WERI-Rb-1 (cell line): ENCODE measurements at regions not wholly inside any gene's neighbourhood (a gene's known extent, or its start where the extent isn't known, plus 50 kb on each side); places are given as distances from the start of the nearest gene placed in this dataset.

Source experiments
- DNase-seq: peaks from one replicate; pipeline ENCODE4 v3.0.0-alpha.2; 2020
- H3K27ac ChIP-seq: fragments of 250-450 bp; sonication (Bioruptor Pico); 2 replicates; pipeline ENCODE4 v1.5.1; 2020; ENCODE audit warnings: mild to moderate bottlenecking, moderate library complexity
- H3K27me3 ChIP-seq: fragments of 250-450 bp; sonication (Bioruptor Pico); 2 replicates; pipeline ENCODE4 v1.5.1; 2021; ENCODE audit warnings: mild to moderate bottlenecking, low read depth, moderate library complexity; ENCODE audit not compliant: insufficient read depth, severe bottlenecking
- H3K36me3 ChIP-seq: fragments of 250-450 bp; sonication (Bioruptor Pico); 2 replicates; pipeline ENCODE4 v1.5.1; 2020; ENCODE audit warnings: mild to moderate bottlenecking, moderate library complexity
- H3K4me3 ChIP-seq: 2 replicates; pipeline ENCODE4 v1.5.1; 2011; ENCODE audit warnings: low read depth, mild to moderate bottlenecking, control low read depth, low read length
- H3K9me3 ChIP-seq: fragments of 250-450 bp; sonication (Bioruptor Pico); 2 replicates; pipeline ENCODE4 v1.5.1; 2021; ENCODE audit warnings: mild to moderate bottlenecking, moderate library complexity; ENCODE audit not compliant: severe bottlenecking
- TF ChIP-seq, protein P1 (sequence below): IDR thresholded peaks from 2 replicates; pipeline ENCODE4 v1.5.1; 2011; ENCODE audit warnings: low read depth, mild to moderate bottlenecking, control low read depth, inconsistent platforms, low read length

DNA sequence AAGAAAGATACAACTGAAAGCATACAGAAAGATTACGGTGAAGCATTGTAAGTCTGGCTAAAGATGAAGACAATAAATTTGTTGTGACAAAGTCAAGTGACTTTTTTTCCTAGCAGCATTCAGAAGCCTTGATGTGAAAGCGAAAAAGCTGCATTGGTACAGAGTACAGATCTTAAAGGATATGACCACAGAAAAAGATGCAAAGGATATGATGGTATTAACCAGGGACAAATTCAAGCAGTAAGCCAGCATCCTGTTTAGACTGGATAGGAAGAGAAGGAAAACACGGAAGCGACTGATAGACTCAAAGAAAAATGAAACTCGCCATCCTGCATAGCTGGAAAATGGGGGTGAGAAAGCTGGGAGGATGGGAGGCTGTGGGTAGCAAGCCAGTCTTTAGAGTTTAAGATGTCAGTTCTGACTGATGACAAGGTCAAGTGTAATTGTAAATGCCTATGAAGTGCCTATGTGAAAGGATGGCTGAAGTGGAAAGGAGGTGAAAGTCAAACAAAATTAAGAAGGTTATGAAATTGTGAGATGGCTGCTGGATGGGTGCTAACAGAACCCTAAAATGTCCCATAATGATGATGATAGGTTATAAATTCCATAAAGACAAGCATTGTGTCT is 92.4 kb downstream of the PHLDA1 start:
- TF ChIP-seq, protein P1, sequence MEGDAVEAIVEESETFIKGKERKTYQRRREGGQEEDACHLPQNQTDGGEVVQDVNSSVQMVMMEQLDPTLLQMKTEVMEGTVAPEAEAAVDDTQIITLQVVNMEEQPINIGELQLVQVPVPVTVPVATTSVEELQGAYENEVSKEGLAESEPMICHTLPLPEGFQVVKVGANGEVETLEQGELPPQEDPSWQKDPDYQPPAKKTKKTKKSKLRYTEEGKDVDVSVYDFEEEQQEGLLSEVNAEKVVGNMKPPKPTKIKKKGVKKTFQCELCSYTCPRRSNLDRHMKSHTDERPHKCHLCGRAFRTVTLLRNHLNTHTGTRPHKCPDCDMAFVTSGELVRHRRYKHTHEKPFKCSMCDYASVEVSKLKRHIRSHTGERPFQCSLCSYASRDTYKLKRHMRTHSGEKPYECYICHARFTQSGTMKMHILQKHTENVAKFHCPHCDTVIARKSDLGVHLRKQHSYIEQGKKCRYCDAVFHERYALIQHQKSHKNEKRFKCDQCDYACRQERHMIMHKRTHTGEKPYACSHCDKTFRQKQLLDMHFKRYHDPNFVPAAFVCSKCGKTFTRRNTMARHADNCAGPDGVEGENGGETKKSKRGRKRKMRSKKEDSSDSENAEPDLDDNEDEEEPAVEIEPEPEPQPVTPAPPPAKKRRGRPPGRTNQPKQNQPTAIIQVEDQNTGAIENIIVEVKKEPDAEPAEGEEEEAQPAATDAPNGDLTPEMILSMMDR: no peak
- Histone ChIP-seq H3K27ac (no peak overlapping the region), H3K36me3 (no peaks in the 10 kb centered on the region), H3K27me3 (no peaks in the 10 kb centered on the region), H3K4me3 (no peak overlapping the region), H3K9me3 (peaks cover 4% of the 10 kb centered on the region)
- no peak for DNase-seq

DNA sequence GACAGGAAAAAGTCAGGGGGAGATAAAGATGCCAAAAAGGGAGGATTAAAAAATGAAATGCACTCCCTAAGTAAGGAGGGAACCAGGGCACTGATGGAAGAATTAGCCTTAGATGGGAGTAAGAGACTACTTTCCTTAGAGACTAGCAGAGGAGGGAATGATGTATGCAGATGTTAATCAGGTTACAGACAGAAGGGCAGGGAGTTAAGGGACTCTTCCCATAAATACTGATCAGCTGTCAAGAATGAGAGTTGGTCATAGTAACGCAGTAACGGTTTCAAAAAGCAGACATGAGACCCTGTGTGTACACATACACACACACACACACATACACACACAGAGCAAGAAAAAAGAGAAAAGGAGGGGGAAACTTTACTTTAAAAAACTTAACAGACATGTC is 93.4 kb downstream of the PHLDA1 start:
- no peak for DNase-seq
- TF ChIP-seq, protein P1: no peak
- Histone ChIP-seq H3K27ac (no peak overlapping the region), H3K27me3 (no peaks in the 10 kb centered on the region), H3K4me3 (no peak overlapping the region), H3K9me3 (peaks cover 4% of the 10 kb centered on the region), H3K36me3 (no peaks in the 10 kb centered on the region)

DNA sequence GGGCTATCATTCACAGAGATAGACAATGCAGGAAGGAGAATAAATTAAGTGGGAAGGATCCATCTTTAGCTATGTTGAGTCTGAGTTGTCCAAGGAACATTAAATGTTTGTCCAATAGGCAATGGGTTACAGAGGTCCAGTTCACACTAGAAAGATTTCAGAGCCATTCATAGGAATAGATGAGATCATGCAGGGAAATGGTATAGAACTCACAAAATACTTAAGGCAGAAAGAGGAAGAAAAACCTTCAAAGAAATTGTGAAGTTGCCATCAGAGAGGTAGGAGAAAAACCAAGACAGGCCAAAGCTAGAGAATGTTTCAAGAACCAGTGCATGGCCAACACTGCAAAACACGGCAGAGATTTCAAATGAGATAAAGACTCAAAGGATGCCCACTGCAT is 94.1 kb downstream of the PHLDA1 start:
- Histone ChIP-seq H3K9me3 (peaks cover 4% of the 10 kb centered on the region), H3K27ac (no peak overlapping the region), H3K36me3 (no peaks in the 10 kb centered on the region), H3K27me3 (no peaks in the 10 kb centered on the region), H3K4me3 (no peak overlapping the region)
- no peak for DNase-seq
- TF ChIP-seq, protein P1: no peak

DNA sequence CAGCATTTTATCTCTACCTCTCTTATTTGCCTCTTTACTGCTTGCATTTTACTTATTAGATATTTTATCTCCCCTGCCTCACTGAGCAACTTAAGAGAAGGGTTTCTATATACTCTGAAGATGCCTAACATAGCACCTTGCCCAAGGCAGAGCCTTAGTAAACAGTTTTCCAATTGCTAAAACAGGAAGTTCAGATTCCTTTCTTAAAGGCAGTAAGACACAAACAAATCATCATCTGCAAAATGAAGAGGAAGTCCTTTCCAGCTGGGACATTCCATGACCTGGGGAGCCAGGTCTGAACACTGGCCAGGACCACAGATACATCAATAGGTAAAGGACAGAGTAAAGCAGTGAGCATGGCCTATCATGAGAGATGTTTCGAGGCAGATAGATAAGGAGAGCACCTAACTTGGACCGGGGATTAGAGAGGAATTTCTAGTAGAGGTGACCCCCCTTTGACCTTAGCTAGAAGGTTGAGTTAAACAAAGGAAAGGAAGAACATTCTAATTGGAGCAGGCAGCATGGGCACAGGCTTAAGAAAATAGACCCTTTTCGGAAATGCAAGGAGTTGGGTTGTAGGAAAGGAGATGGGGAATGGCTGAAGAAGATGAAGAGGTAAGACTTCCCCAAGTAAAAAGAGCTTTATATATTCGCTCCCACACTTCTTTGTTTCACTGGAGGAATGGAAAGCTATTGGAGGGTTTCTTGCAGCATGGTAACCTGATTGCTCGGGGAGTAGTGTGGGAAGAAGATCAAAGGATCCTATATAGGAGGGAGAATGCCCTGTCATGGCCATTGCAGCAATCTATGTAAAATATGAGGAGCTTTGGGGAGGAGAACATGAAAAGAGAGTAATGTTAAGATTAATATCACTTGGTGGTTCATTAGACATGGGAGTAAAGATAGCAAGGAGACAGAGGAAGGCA is 94.8 kb downstream of the PHLDA1 start:
- Histone ChIP-seq H3K27me3 (no peaks in the 10 kb centered on the region), H3K4me3 (no peak overlapping the region), H3K27ac (peak overlapping the region; percentile 13; the same call in 1 of the 2 replicates), H3K36me3 (no peaks in the 10 kb centered on the region), H3K9me3 (peaks cover 4% of the 10 kb centered on the region)
- TF ChIP-seq, protein P1: no peak
- no peak for DNase-seq

DNA sequence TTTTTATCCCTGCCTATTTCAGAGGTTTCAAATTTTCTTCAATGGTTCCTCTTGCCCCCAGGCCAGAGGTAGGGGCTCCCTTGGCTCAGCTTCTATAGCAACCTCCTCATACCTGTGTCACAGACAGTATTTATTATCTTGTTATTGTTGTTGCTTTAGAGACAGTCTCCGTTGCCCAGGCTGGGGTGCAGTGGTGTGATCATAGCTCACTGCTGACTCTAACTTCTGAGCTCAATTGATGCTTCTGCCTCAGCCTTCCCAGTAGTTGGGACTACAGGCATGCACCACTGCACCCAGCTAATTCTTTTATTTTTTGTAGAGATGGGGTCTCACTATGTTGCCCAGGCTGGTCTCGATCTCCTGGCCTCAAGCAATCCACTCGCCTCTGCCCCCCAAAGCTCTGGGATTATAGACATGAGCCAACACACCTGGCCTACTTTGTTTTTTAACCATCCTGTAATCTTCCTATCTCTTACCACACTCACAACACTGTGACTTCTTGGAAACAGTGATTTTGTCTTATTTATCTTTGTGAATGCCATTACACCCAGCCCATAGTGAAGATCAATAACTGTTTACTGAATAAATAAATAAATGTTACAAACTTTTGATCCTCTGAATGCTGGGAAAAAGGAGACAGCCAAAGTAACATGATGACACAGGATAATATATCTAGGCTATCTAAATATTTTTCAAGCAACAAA is 95.9 kb downstream of the PHLDA1 start:
- H3K36me3 ChIP-seq: no peaks in the 10 kb centered on the region
- no peak overlapping the region for H3K27ac ChIP-seq
- DNase-seq: no peak
- peaks cover 4% of the 10 kb centered on the region for H3K9me3 ChIP-seq
- H3K27me3 ChIP-seq: no peaks in the 10 kb centered on the region
- H3K4me3 ChIP-seq: no peak overlapping the region
- TF ChIP-seq, protein P1: no peak
